HG02642 (cell line): ENCODE measurements at regions not wholly inside any gene's neighbourhood (a gene's known extent, or its start where the extent isn't known, plus 50 kb on each side); places are given as distances from the start of the nearest gene placed in this dataset.

Source experiments
- ATAC-seq: cut with Tn5 transposase; IDR thresholded peaks from one replicate; pipeline ENCODE4 v1.9.1; 2021; ENCODE audit warnings: mild to moderate bottlenecking; ENCODE audit not compliant: unreplicated experiment, poor library complexity

DNA sequence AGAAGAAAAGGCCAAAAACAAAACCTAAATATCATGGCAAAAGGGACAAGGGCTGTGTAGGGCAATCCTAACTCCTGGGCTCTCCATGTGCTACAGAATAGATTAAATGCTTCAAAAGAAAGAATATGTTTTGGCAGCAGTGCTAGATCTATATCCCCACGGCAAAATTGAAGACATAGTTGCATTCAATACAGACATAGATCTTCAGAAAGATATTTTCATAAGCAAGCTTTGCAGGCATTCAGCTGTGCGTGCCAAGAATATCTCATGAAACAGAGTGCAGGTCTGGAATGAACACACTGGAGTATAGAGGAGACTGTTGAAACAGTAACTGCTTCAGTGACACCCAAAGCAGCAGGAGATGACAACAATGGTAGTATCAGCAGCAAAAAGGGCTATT lies 1476.9 kb downstream of the ARAP2 start:
- ATAC-seq: no peak

- no peak for ATAC-seq
These were observed 1472.7 kb downstream of the ARAP2 start for GRCh38 chr4:34771632-34772031.

DNA sequence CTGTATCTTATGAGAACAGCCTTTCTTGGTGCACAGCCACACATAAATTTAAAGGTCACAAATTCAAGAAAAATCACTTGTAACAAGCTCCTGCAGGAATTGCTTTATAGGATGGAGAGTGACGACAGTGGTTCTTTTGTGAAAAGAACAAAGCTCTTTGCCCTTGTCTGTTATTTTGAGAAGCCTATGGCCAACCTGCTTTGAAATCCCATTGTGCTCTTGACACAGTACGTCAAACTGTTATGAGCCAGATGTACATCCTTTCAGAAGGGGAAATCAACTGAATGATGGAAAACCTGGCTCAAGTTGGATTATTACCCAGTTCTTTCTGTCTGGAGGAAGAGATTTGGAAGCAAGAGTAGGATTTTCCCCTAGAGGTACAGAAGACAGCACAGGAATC lies 1454.2 kb downstream of the ARAP2 start:
- ATAC-seq: no peak

- ATAC-seq: no peak
These were observed 1453.1 kb downstream of the ARAP2 start for GRCh38 chr4:34791209-34791608.

- ATAC-seq: no peak
These were observed 1443.4 kb downstream of the ARAP2 start for GRCh38 chr4:34800953-34801352.

DNA sequence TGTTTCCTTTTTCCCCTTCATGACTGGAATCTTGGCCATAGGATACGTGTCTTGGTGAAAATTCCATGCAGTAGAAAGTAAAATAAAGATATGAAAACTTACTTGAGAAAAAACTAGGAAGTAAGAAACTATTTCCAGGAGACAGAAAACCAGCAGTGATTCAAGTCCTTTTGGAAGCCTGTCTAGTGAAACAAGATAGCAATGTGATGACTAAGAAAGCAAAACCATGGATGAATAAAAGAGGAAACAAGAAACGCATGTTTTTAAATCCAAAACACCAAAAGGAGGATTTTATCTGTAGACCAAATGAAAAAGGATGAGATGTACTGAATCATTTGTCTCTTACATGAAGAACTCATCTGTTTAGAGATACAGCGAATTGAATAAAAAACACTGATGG lies 1430.0 kb downstream of the ARAP2 start:
- ATAC-seq: no peak

- ATAC-seq: no peak
These were observed 1419.8 kb downstream of the ARAP2 start for GRCh38 chr4:34824515-34824914.

- no peak for ATAC-seq
These were observed 1417.7 kb downstream of the ARAP2 start for GRCh38 chr4:34826660-34827059.

DNA sequence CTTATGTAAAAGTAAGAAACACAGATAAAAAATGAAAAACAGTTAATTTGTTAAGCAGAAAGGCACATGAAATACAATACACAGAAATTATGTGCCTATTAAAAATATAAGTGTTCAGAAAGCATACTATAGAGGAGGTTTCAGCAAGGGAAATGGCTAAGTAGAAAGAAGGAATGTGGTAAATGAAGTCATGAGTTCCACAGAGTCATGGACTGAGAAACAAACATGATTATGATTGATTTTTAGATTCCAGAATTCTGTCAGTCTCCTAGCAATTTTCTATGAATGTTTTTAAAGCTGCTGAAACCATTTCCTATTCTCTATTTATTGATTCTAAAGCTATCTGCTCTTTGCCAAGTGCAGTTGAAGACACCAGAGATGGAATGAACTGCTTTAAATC lies 1398.4 kb downstream of the ARAP2 start:
- no peak for ATAC-seq

DNA sequence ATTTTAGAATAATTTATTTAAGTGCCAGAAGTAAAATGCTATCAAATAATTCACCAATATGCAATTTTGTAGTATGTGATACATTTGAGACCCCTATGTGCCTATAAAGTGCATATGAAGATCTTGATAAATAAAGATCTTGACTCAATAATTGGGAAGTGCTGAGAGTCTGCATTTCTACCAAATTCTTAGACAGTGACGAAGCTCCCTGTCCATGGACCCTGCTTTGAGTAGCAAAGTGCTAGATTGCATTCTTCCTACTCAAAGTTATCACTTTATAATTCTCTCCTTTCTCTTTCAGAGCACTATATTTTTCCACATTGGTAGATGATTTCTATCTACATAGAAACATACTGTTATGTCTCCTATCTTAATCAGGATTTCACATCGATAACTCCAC lies 1393.9 kb downstream of the ARAP2 start:
- ATAC-seq: no peak

- ATAC-seq: no peak
These were observed 1393.3 kb downstream of the ARAP2 start for GRCh38 chr4:34850968-34851367.

GRCh38 chr4:34851411-34851810 lies 1392.9 kb downstream of the ARAP2 start:
- ATAC-seq: no peak

DNA sequence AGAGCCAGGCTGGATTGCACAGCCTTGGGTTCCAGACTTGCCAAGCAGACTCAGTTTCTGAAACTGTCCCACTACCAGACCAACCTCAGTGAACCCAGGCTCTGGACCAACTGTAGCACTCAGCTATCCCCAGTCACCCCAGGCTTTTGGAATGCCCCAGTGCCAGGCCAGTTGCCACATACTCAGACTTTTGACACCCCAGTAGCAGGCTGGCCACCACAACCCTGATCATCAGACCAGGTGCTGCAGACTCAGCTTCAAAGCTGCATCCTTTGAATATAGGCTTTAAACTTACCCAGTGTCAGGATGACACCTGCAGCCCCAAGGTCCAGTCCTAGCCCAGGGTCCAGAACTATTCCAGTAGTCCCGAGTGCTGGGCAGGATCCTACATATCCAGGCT lies 1389.9 kb downstream of the ARAP2 start:
- ATAC-seq: no peak

- no peak for ATAC-seq
These were observed 1382.6 kb downstream of the ARAP2 start for GRCh38 chr4:34861666-34862065.

- no peak for ATAC-seq
These were observed 1365.4 kb downstream of the ARAP2 start for GRCh38 chr4:34878961-34879360.

DNA sequence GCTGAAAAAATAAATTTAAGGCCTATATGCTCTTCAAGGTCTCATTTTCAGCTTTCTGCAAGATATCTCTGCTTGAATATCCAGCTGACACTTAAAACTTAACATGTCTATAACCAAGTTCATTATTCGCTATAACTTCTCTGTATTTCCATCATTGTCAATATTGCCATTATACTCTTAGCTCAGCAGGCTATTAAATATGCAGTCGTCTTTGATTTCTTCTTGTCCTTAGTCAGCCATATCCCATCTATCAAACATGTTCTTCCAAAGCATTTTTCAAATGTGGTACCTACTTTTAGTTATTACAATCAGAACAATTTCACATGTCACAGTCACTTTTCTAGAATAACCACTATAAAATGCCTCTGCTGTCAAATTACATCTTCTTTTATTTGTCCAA lies 1364.1 kb downstream of the ARAP2 start:
- no peak for ATAC-seq

DNA sequence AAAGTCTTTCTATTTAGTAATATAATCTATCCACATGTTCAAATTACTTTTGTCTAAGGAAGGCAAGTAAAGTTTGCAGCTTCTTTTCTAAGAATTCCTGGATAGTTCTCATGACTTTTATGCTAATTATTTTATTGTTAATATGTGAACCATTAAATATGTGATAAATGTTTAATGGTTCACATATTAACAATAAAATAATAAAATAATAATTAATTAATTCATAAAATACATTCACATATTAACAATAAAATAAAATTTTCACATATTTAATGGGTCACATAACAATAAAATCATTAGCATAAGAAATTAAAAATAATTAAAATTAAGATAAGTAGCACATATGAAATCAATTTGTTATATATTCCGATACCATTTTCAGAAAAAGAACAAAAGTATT lies 1352.4 kb downstream of the ARAP2 start:
- ATAC-seq: no peak

- ATAC-seq: no peak
These were observed 1350.9 kb downstream of the ARAP2 start for GRCh38 chr4:34893382-34893781.

DNA sequence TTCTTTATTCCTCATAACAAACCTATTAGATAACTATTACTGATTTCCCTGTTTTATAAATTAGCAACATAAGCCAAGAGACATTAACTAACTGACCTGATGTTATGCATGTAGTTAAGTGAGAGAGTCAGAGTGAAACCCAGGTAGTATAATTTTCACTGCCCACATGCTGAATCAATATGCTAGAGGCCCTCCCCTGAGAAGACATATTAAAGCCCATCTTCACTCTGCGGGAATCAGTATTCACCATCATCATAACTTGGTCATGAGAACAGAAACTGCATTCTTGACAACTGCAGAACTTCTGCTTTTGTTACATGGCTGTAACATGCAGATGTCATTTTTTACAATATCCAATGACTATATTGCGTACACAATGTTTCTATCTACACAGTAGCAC lies 1324.3 kb downstream of the ARAP2 start:
- no peak for ATAC-seq

DNA sequence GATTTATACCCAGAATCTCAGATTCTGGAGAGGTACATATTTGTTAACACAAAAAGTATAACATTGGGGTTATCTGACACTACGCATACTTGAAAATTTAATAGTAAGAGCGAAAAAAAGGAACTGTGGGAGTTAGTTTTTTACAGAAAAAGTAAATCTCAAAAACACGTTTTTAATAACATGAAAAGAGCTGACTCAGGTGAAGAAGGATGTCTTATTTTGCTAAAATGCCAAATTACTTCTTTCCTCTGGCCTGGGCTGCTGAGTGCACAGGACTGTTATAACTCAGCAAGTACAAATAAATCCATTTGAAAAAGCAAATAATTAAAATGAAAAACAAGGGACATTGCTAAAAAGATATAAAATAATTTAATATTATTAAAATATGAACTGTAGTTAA lies 1322.9 kb downstream of the ARAP2 start:
- ATAC-seq: no peak

DNA sequence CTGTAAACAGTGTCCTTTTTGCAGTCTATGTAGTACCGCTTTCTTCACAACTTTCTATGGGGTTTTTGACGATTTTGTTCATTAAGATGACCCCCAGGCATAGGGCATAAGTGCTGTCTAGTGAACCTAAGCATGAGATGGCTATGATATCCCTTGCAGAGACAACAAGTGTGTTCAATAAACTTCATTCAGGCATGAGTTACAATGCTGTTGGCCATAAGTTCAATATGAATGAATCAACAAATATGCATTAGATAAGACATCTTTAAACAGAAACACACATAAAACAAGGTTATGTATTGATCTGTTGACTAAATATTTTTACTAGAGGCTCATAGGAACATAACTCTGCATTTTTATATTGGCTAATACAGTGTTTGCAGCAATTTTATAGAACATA lies 1322.0 kb downstream of the ARAP2 start:
- ATAC-seq: no peak

DNA sequence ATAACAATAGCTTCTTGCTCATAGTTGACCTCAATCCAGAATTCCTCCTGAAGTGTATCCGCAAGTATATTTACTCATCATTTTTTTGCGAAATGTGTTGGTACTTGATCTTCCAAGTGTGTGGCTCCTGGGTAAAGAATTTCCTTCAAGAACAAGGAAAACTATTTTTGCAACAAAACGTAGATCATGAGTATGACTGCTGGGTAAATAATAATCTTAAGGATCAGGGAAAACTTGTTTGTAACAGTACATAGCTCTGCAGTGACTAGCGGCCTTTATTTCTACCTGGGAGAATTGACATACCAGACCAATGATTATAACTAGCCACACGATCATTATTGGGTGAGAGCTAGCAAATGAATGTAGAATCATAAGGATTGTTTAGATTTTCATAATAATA lies 1311.7 kb downstream of the ARAP2 start:
- no peak for ATAC-seq

DNA sequence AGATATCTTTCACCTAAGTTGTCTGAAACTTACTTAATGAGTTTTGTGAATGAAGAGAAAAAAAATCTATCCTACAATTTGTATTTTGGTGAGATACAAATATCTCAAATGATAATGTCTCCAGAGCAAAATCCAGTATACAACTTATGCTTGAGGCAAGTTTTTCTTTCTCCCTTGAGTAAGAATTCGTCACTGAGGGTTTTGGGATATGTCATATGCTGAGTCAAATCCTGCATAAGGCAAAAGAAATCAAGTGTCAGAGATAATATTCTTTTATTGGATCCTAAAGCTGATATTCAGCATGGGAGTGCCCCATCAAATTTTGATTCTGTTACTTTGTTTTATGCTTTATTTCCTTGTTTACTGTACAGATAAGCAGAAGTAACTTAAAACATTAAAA lies 1308.6 kb downstream of the ARAP2 start:
- ATAC-seq: no peak
